DOHH2 (cell line): ENCODE measurements at regions not wholly inside any gene's neighbourhood (a gene's known extent, or its start where the extent isn't known, plus 50 kb on each side); places are given as distances from the start of the nearest gene placed in this dataset.

Experiments
- EZH2phosphoT487 ChIP-seq: fragments of 200-600 bp; sonication (generic); IDR thresholded peaks from 2 replicates; pipeline ENCODE4 v1.6.1; 2017; ENCODE audit warnings: borderline replicate concordance, mild to moderate bottlenecking, antibody characterized with exemption, low read length, moderate library complexity, mixed read lengths
- TF ChIP-seq, protein P1 (sequence below): fragments of 200-600 bp; sonication (generic); IDR thresholded peaks from one replicate; pipeline ENCODE4 v1.5.1; 2014; ENCODE audit warnings: antibody characterized with exemption, mild to moderate bottlenecking, low read depth, low read length; ENCODE audit not compliant: poor library complexity, severe bottlenecking

DNA sequence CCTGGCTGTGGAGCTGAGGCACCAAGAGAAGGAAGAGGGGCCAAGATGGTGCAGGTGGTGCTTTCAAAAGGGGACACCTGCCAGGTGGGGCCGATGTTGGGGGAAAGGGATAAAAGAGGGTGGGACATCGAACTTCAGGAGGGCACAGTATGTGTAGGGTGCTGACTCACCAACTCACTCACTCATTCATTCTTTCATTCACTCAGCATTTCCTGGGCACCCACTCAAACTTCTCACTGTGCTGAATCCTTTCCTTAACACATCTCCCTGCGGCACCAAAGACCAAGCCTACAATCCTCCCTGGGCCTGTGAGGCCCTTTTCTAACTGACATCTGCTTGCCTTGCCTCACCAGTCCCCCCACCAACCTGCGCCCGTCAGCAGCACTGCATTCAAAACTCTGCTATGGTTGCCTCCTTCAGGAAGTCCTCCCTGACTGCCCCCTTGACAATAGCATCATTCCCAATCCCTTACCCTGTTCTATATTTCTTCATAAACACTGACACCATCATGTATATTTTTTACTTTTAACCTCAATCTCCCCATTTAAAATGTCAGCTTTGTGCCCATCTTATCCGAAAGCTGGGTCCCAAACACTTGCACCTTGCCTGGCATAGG lies 246.6 kb downstream of the MN1 start:
- TF ChIP-seq EZH2phosphoT487 = no peak
- TF ChIP-seq, protein P1, sequence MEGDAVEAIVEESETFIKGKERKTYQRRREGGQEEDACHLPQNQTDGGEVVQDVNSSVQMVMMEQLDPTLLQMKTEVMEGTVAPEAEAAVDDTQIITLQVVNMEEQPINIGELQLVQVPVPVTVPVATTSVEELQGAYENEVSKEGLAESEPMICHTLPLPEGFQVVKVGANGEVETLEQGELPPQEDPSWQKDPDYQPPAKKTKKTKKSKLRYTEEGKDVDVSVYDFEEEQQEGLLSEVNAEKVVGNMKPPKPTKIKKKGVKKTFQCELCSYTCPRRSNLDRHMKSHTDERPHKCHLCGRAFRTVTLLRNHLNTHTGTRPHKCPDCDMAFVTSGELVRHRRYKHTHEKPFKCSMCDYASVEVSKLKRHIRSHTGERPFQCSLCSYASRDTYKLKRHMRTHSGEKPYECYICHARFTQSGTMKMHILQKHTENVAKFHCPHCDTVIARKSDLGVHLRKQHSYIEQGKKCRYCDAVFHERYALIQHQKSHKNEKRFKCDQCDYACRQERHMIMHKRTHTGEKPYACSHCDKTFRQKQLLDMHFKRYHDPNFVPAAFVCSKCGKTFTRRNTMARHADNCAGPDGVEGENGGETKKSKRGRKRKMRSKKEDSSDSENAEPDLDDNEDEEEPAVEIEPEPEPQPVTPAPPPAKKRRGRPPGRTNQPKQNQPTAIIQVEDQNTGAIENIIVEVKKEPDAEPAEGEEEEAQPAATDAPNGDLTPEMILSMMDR = no peak
